ENCODE measurements at regions not wholly inside any gene's neighbourhood (a gene's known extent, or its start where the extent isn't known, plus 50 kb on each side); places are given as distances from the start of the nearest gene placed in this dataset.

- TF ChIP-seq CTCF (IDR thresholded peaks at IDR 0.05) (no peak), POLR2A (IDR thresholded peaks at IDR 0.05) (no peak)
Observed at GRCh38 chr13:106898231-106898630, 330.3 kb upstream of the ARGLU1 start.
